GM06990 (cell line): ENCODE measurements at regions not wholly inside any gene's neighbourhood (a gene's known extent, or its start where the extent isn't known, plus 50 kb on each side); places are given as distances from the start of the nearest gene placed in this dataset.

Source experiments
- DNase-seq: peaks from one replicate; pipeline ENCODE4 v3.0.0-alpha.2; 2011; ENCODE audit not compliant: insufficient read length; ENCODE audit errors: extremely low read depth
- H3K27me3 ChIP-seq: replicated peaks from 2 replicates; pipeline ENCODE4 v1.6.0; 2011; ENCODE audit warnings: low read length; ENCODE audit not compliant: control insufficient read depth, insufficient read depth
- H3K36me3 ChIP-seq: 2 replicates; pipeline ENCODE4 v1.5.1; 2011; ENCODE audit warnings: low read length; ENCODE audit not compliant: control insufficient read depth, insufficient read depth
- H3K4me3 ChIP-seq: replicated peaks from 2 replicates; pipeline ENCODE4 v1.5.1; 2011; ENCODE audit warnings: low read depth, mild to moderate bottlenecking, control low read depth, low read length
- TF ChIP-seq, protein P1 (sequence below): IDR thresholded peaks from 2 replicates; pipeline ENCODE4 v1.5.1; 2011; ENCODE audit warnings: low read length, control low read depth, mild to moderate bottlenecking, inconsistent platforms; ENCODE audit not compliant: insufficient read depth, poor library complexity, severe bottlenecking

DNA sequence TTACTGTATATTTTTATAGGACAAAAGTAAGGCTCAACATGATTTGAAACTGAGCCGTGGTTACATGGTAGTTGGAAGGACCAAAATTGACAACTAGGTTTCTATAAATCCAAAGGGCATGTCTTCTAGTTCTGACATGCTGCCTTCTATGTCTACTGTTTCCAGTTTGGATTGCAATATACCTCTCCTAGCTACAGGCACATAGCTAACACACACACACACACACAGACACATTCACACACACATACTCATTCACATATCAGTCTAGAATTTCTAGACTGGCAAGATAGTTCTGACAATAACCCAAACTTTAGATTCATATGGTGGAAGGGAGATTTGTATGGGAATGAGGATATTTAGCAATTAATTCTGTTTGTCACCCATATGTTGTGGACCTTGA lies 544.8 kb upstream of the CAMK1G start:
- H3K4me3 ChIP-seq: no peak overlapping the region
- no peaks in the 10 kb centered on the region for H3K27me3 ChIP-seq
- TF ChIP-seq, protein P1, sequence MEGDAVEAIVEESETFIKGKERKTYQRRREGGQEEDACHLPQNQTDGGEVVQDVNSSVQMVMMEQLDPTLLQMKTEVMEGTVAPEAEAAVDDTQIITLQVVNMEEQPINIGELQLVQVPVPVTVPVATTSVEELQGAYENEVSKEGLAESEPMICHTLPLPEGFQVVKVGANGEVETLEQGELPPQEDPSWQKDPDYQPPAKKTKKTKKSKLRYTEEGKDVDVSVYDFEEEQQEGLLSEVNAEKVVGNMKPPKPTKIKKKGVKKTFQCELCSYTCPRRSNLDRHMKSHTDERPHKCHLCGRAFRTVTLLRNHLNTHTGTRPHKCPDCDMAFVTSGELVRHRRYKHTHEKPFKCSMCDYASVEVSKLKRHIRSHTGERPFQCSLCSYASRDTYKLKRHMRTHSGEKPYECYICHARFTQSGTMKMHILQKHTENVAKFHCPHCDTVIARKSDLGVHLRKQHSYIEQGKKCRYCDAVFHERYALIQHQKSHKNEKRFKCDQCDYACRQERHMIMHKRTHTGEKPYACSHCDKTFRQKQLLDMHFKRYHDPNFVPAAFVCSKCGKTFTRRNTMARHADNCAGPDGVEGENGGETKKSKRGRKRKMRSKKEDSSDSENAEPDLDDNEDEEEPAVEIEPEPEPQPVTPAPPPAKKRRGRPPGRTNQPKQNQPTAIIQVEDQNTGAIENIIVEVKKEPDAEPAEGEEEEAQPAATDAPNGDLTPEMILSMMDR: no peak
- no peaks in the 10 kb centered on the region for H3K36me3 ChIP-seq
- DNase-seq: no peak

DNA sequence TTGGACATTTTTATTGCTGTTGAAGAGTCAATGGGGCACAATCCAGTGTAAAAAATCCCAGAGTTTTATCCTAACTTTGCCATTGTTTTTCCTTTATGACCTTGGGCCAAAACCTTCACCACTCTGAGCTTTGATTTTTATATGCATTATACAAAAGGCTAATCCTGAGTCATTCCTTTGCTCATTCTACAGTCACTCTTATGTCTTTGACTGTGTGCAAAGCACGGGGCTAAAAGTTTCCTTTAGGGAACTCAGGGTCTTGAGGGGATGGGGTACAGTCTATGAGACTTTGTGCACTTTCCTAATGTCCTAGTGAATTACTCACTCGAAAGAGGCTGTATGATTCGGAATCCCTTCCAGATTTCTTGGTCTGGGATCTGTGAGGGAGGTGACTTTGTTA lies 543.2 kb upstream of the CAMK1G start:
- no peak overlapping the region for H3K4me3 ChIP-seq
- no peak for DNase-seq
- no peaks in the 10 kb centered on the region for H3K36me3 ChIP-seq
- H3K27me3 ChIP-seq: no peaks in the 10 kb centered on the region
- TF ChIP-seq, protein P1: no peak

DNA sequence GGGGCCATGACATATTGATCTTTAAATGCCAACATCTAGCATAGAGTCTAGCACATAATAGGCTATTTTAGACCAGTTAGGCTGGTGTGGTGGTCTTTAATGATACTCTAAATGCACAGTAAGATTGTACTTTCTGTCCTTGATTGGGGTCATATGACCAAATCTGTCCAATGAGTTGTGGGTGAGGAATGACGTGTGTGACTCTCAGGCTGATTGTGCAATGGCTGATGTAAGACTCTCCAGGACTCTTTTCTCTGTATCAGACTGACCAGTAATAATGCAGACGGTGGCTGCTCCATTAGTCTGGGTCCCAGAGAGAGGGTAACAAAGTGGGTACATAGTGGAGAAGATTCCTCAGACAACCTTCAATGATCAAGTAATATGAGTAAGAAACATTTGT lies 541.6 kb upstream of the CAMK1G start:
- H3K27me3 ChIP-seq: no peaks in the 10 kb centered on the region
- no peak for DNase-seq
- no peaks in the 10 kb centered on the region for H3K36me3 ChIP-seq
- H3K4me3 ChIP-seq: no peak overlapping the region
- TF ChIP-seq, protein P1: no peak

DNA sequence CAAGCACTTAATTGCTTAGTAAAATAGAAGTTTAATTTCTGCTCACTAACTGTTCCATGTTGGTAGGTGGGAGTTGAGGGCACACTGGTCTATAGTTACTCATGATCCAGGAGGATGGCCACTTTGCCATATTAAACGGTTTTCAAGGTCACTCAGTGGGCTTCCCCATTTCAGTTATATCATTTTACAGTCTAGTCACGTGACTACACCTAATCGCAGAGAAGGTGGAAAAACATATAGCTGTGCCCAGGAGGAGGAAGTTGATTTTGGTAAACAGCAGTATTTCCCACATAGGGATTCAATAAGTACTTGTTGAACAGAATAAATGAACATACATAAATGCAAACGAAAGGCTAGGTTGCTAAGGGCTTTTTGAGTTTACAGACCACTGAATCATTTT lies 541.1 kb upstream of the CAMK1G start:
- Histone ChIP-seq H3K4me3 (no peak overlapping the region), H3K36me3 (no peaks in the 10 kb centered on the region), H3K27me3 (no peaks in the 10 kb centered on the region)
- TF ChIP-seq, protein P1: no peak
- DNase-seq: no peak

DNA sequence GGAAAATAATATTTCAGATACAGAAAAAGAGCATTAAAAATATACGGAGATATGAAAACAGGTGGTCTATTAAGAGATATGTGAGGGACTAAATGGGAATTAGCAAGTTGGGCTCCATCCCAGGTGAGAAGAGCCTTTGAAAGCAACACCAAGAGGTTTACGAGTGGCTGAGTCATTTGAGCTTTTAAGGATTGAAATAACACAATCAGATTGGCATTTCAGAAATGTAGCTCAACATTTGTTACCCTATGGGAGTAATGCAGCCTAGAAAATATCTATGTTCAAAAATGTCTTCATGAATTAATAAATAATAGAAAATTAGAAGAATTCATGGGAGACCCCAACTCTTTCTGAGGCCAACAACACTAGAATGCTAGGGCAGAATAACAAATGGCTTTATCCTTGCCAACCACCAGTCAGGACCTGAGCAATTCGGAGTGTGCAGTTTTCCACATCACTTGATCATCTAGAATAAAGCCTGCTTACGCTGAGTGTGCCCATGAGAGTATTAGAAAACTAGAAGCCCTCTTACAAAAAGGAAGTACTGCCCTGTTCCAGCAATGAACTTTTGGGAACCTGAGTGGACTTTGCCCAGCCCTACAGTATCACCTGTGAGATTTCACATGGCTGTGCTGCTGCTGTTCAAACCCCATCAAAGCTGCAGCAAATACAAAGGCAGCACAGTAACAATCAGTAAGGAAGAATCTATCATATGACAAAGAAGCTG lies 538.0 kb upstream of the CAMK1G start:
- no peaks in the 10 kb centered on the region for H3K36me3 ChIP-seq
- TF ChIP-seq, protein P1: no peak
- H3K27me3 ChIP-seq: no peaks in the 10 kb centered on the region
- H3K4me3 ChIP-seq: no peak overlapping the region
- no peak for DNase-seq

DNA sequence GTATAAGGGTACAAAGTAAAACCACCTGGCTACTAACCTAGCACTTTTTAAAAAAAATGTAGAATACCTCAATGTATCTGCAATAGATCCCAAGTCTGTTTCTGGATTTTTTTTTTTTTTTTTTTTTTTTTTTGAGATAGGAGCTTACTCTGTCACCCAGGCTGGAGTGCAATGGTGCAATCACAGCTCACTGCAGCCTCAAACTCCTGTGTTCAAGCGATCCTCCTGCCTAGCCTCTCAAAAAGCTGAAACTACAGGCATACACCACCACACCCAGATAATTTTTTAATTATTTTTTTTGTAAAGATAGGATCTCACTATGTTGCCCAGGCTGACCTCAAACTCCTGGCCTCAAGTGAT lies 537.5 kb upstream of the CAMK1G start:
- H3K4me3 ChIP-seq: no peak overlapping the region
- TF ChIP-seq, protein P1: no peak
- no peaks in the 10 kb centered on the region for H3K27me3 ChIP-seq
- DNase-seq: no peak
- no peaks in the 10 kb centered on the region for H3K36me3 ChIP-seq
